ENCODE measurements at regions not wholly inside any gene's neighbourhood (a gene's known extent, or its start where the extent isn't known, plus 50 kb on each side); places are given as distances from the start of the nearest gene placed in this dataset.
"Not testable (repeated sequence)": the region's sequence is repeated elsewhere in the genome, so short reads cannot be mapped to it uniquely, and the experiment has no call there.

- TF ChIP-seq CTCF (IDR thresholded peaks at IDR 0.05), result no peak
- no peak for DNase-seq
- Histone ChIP-seq H3K4me1 (no peaks in the 10 kb centered on the region), H3K36me3 (no peaks in the 10 kb centered on the region), H3K4me3 (no peak overlapping the region), H3K27me3 (no peaks in the 10 kb centered on the region), H3K27ac (no peak overlapping the region), H3K9me3 (no peaks in the 10 kb centered on the region)
- ATAC-seq, result no peak
- intact Hi-C loops (cut with DNase I), result no loop called here
Measured at GRCh38 chr4:162782778-162783525, 383.7 kb downstream of the NAF1 start.

- Histone ChIP-seq H3K4me1 (no peaks in the 10 kb centered on the region), H3K27ac (no peak overlapping the region), H3K9me3 (no peaks in the 10 kb centered on the region), H3K4me3 (no peak overlapping the region), H3K27me3 (no peaks in the 10 kb centered on the region), H3K36me3 (no peaks in the 10 kb centered on the region)
- TF ChIP-seq CTCF (IDR thresholded peaks at IDR 0.05), result no peak
- intact Hi-C loops (cut with DNase I), result no loop called here
- no peak for ATAC-seq
- DNase-seq, result no peak
Measured at GRCh38 chr4:162782096-162782777, 384.5 kb downstream of the NAF1 start.

GRCh38 chr4:162770761-162771490 lies 395.8 kb downstream of the NAF1 start:
- H3K27me3 ChIP-seq, result no peaks in the 10 kb centered on the region
- H3K9me3 ChIP-seq, result no peaks in the 10 kb centered on the region
- H3K36me3 ChIP-seq, result no peaks in the 10 kb centered on the region
- DNase-seq, result no peak
- no peak overlapping the region for H3K4me3 ChIP-seq
- no peak overlapping the region for H3K27ac ChIP-seq
- H3K4me1 ChIP-seq, result no peaks in the 10 kb centered on the region
- no peak for ATAC-seq
- intact Hi-C loops (cut with DNase I), result no loop called here
- no peak for TF ChIP-seq CTCF (IDR thresholded peaks at IDR 0.05)

- no peak for TF ChIP-seq CTCF (IDR thresholded peaks at IDR 0.05)
- intact Hi-C loops (cut with DNase I), result no loop called here
- ATAC-seq, result no peak
- Histone ChIP-seq H3K27me3 (no peaks in the 10 kb centered on the region), H3K36me3 (no peaks in the 10 kb centered on the region), H3K9me3 (no peaks in the 10 kb centered on the region), H3K4me3 (no peak overlapping the region), H3K27ac (no peak overlapping the region), H3K4me1 (no peaks in the 10 kb centered on the region)
- no peak for DNase-seq
Measured at GRCh38 chr4:162767083-162767482, 399.6 kb downstream of the NAF1 start.

- Histone ChIP-seq H3K9me3 (no peaks in the 10 kb centered on the region), H3K4me3 (no peak overlapping the region)
Measured at GRCh38 chr4:162761965-162762364, 404.7 kb downstream of the NAF1 start.

GRCh38 chr4:162740228-162740627 lies 426.5 kb downstream of the NAF1 start:
- DNase-seq, H3K9me3 ChIP-seq: not testable (repeated sequence)

More at GRCh38 chr4:162761965-162762364, 404.7 kb downstream of the NAF1 start:
- Histone ChIP-seq H3K27me3 (no peaks in the 10 kb centered on the region), H3K4me1 (no peaks in the 10 kb centered on the region), H3K27ac (no peak overlapping the region), H3K36me3 (no peaks in the 10 kb centered on the region)
- DNase-seq (no peak), ATAC-seq (no peak)
- TF ChIP-seq CTCF (IDR thresholded peaks at IDR 0.05), result no peak
- intact Hi-C loops (cut with DNase I), result no loop called here

GRCh38 chr4:162739596-162739995 lies 427.1 kb downstream of the NAF1 start:
- H3K4me3 ChIP-seq; ATAC-seq; H3K9me3 ChIP-seq; DNase-seq; H3K36me3 ChIP-seq; H3K4me1 ChIP-seq; intact Hi-C loops (cut with DNase I); H3K27ac ChIP-seq; H3K27me3 ChIP-seq: not testable (repeated sequence)

More at GRCh38 chr4:162740228-162740627, 426.5 kb downstream of the NAF1 start:
- H3K36me3 ChIP-seq; ATAC-seq; H3K4me1 ChIP-seq; H3K4me3 ChIP-seq; intact Hi-C loops (cut with DNase I); H3K27me3 ChIP-seq; H3K27ac ChIP-seq: not testable (repeated sequence)

Data from left lung (tissue), 4 donors.